MCF 10A (cell line): ENCODE measurements at regions not wholly inside any gene's neighbourhood (a gene's known extent, or its start where the extent isn't known, plus 50 kb on each side); places are given as distances from the start of the nearest gene placed in this dataset.

Source experiments
- BruUV-seq: library from RNA; stranded (reverse); fragments of 400-500 nt; replicated peaks from 2 replicates; lab custom pipeline; 2021; lab: Mats Ljungman, UMichigan
- CTCF ChIA-PET: fragments of 300-600 bp; sonication (Branson Sonifier 250); formaldehyde crosslinking; extraction: SDS; loops from one replicate; lab custom pipeline; 2021; ENCODE audit warnings: antibody characterized with exemption, inconsistent platforms; lab: Yijun Ruan, JAX
- POLR2A ChIA-PET: fragments of 300-600, 350-650 bp; sonication (Branson Sonifier 250); formaldehyde crosslinking; extraction: SDS; loops from one replicate; lab custom pipeline; 2020; ENCODE audit warnings: antibody characterized with exemption, inconsistent platforms; lab: Yijun Ruan, JAX
- DNase-seq: peaks from one replicate; pipeline ENCODE4 v3.0.0-alpha.2; 2018; ENCODE audit not compliant: unreplicated experiment
- H3K27ac Mint-ChIP-seq: one replicate; pipeline ENCODE4 v1.8.0; 2022; ENCODE audit warnings: mild to moderate bottlenecking, low read depth, mixed read lengths; ENCODE audit not compliant: unreplicated experiment
- H3K27me3 Mint-ChIP-seq: one replicate; pipeline ENCODE4 v1.8.0; 2022; ENCODE audit warnings: mixed read lengths; ENCODE audit not compliant: insufficient read depth, unreplicated experiment
- H3K36me3 Mint-ChIP-seq: one replicate; pipeline ENCODE4 v1.8.0; 2022; ENCODE audit warnings: mild to moderate bottlenecking, moderate library complexity, mixed read lengths; ENCODE audit not compliant: insufficient read depth, unreplicated experiment
- H3K4me1 Mint-ChIP-seq: one replicate; pipeline ENCODE4 v1.8.0; 2022; ENCODE audit warnings: mixed read lengths; ENCODE audit not compliant: insufficient read depth, unreplicated experiment
- H3K4me3 Mint-ChIP-seq: one replicate; pipeline ENCODE4 v1.8.0; 2022; ENCODE audit warnings: mild to moderate bottlenecking, moderate library complexity, mixed read lengths; ENCODE audit not compliant: unreplicated experiment
- H3K9me3 Mint-ChIP-seq: one replicate; pipeline ENCODE4 v1.8.0; 2022; ENCODE audit warnings: mixed read lengths; ENCODE audit not compliant: unreplicated experiment
- CTCF ChIP-seq: fragments of 200-600 bp; IDR thresholded peaks from one replicate; pipeline ENCODE4 v1.8.0; 2022; ENCODE audit warnings: antibody characterized with exemption, mild to moderate bottlenecking; ENCODE audit not compliant: unreplicated experiment
- intact Hi-C: fragments of 100-400 bp; cut with micrococcal nuclease; formaldehyde crosslinking; loops from 2 replicates; pipeline ENCODE4 v1.14.1; 2022

DNA sequence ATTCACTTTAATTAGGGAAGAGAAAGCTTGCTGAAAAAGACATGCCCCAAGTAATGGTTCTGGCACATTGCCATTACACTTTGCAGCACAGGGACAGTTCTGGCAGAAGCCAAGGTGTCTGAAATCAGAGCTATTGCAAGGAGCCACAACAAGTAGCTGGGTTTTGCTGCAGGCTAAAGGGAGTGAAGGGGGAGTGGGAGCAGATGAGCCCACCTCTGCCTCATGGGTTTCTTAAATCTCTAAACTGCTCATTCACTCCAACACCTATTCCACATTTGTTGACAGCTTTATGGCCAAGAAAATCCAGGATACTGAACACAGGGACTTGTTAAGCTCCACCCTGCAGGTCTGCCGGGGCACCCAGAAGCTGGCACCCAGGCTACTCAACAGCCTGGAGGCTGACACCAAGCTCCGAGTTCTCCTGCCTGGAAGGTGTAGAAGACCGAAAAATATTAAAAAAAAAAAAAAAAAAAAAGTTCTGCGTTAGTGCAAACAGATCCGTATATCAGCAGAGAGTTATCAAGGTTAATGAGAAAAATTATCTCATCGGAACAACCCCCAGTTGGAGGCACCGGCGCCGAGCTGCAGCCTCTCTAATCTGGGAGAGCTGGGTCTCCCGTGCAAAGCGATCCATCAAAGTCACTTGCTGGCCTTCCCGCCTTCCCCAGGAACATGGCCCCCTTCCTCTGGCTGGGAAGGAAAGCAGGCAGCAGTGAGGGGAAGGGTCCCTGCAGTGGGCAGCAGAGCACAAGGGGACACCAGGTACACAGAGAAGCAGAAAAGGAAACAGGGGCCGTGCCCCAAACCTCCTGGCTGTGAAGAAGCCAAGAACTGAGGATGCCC lies 123.7 kb downstream of the HNMT start:
- no TSS peak for BruUV-seq
- Mint-ChIP-seq H3K36me3 (no peaks in the 10 kb centered on the region), H3K27me3 (no peaks in the 10 kb centered on the region), H3K4me3 (no peak overlapping the region), H3K9me3 (no peaks in the 10 kb centered on the region), H3K4me1 (peaks cover 32% of the 10 kb centered on the region), H3K27ac (no peak overlapping the region)
- peak; percentile 48 for DNase-seq
- TF ChIP-seq CTCF = no peak
- CTCF ChIA-PET = interaction anchor here (0.7 to 1.0 kb wide), 2 partner anchors 11 to 44 kb away, joined by 3 to 4 read pairs; no protein-coding TSS in a partner anchor
- POLR2A ChIA-PET = no interaction called here
- intact Hi-C loops = no loop called here

GRCh38 chr2:138090330-138090729 lies 126.1 kb downstream of the HNMT start:
- intact Hi-C loops = loop anchor here (1.0 to 10.0 kb wide), 5 partner anchors 143 to 730 kb away; no protein-coding TSS in a partner anchor
- ChIA-PET POLR2A (interaction anchor here (1.3 kb wide), 1 partner anchor 697 kb away, joined by 3 read pairs; no protein-coding TSS in a partner anchor), CTCF (interaction anchor here (0.6 to 2.8 kb wide), 18 partner anchors 9 to 1215 kb away, joined by 3 to 19 read pairs (median 4); no protein-coding TSS in a partner anchor)
- no peak overlapping the region for H3K27ac Mint-ChIP-seq
- TF ChIP-seq CTCF = peak; percentile 47
- H3K4me1 Mint-ChIP-seq = peaks cover 27% of the 10 kb centered on the region
- no peak overlapping the region for H3K4me3 Mint-ChIP-seq
- no peaks in the 10 kb centered on the region for H3K27me3 Mint-ChIP-seq
- H3K36me3 Mint-ChIP-seq = no peaks in the 10 kb centered on the region
- peak; percentile 71 for DNase-seq
- no TSS peak for BruUV-seq
- no peaks in the 10 kb centered on the region for H3K9me3 Mint-ChIP-seq

DNA sequence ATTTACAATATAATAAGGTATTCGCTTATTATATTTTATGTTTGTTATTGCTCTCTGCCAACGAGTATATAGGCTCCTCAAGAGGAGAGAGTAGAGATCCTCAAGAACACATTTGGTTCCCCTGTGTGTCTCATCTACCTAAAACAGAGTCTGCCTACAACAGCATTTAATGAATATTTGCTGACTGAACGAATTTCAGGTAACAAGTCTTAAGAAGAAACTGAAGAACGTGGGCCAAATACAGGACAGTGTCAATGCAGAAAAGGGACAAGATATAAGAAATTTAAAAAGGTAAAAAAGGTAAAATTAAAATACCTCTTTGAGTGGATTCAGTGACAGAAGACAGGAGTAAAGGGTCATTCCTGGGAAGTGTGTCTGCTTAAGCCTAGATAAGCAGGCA lies 129.2 kb downstream of the HNMT start:
- H3K9me3 Mint-ChIP-seq = no peaks in the 10 kb centered on the region
- no peaks in the 10 kb centered on the region for H3K36me3 Mint-ChIP-seq
- H3K27me3 Mint-ChIP-seq = no peaks in the 10 kb centered on the region
- CTCF ChIA-PET = interaction anchor here (0.9 kb wide), 1 partner anchor 281 kb away, joined by 3 read pairs; no protein-coding TSS in a partner anchor
- DNase-seq = no peak
- H3K4me1 Mint-ChIP-seq = no peaks in the 10 kb centered on the region
- POLR2A ChIA-PET = no interaction called here
- BruUV-seq = no TSS peak
- intact Hi-C loops = loop anchor here (10.0 kb wide), 1 partner anchor 281 kb away; no protein-coding TSS in a partner anchor
- TF ChIP-seq CTCF = no peak
- no peak overlapping the region for H3K4me3 Mint-ChIP-seq
- no peak overlapping the region for H3K27ac Mint-ChIP-seq

DNA sequence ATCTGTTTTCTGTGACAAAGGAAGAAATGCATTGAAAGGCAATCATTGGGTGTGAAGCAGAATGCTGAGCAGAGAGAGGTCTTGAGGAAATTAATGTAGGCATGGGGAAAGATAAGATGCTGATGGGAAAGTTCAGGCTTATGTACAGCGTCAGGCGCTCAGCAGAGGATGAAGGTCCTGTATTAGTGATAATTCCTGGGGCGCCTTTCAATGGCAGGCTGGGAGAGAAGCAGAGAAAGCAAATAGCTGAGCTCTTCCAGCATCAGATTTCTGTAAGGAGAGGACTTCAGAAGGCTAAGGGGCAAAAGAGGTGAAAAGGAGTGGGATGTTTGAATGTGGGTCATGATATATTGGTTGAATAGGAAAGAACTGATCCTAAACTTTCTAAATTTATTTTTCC lies 129.8 kb downstream of the HNMT start:
- CTCF ChIA-PET = interaction anchor here (0.9 kb wide), 1 partner anchor 280 kb away, joined by 3 read pairs; no protein-coding TSS in a partner anchor
- no peak for TF ChIP-seq CTCF
- H3K9me3 Mint-ChIP-seq = no peaks in the 10 kb centered on the region
- H3K4me3 Mint-ChIP-seq = no peak overlapping the region
- H3K36me3 Mint-ChIP-seq = no peaks in the 10 kb centered on the region
- no peak overlapping the region for H3K27ac Mint-ChIP-seq
- H3K27me3 Mint-ChIP-seq = no peaks in the 10 kb centered on the region
- BruUV-seq = no TSS peak
- intact Hi-C loops = loop anchor here (10.0 kb wide), 1 partner anchor 281 kb away; no protein-coding TSS in a partner anchor
- no peak for DNase-seq
- no peaks in the 10 kb centered on the region for H3K4me1 Mint-ChIP-seq
- POLR2A ChIA-PET = no interaction called here
